ENCODE measurements at regions not wholly inside any gene's neighbourhood (a gene's known extent, or its start where the extent isn't known, plus 50 kb on each side); places are given as distances from the start of the nearest gene placed in this dataset.

GRCh38 chr16:22659933-22660332 lies 149.2 kb downstream of the NPIPB5 start:
- Histone ChIP-seq H3K9ac (no peak overlapping the region), H3K9me3 (no peaks in the 10 kb centered on the region), H3K27ac (ENCODE audit: low read depth in 2 of 2, low read length in 1 of 2) (no peak overlapping the region), H3K9me2 (no peaks in the 10 kb centered on the region), H3K27me3 (ENCODE audit: insufficient read depth) (peaks cover 12% of the 10 kb centered on the region; the same call in 1 of the 2 replicates), H3K4me2 (no peak overlapping the region), H3F3A (replicated peaks; ENCODE audit: insufficient read depth) (peaks cover 3% of the 10 kb centered on the region), H3K4me3 (ENCODE audit: low read depth in 2 of 2, low read length in 1 of 2) (no peak overlapping the region), H3K79me2 (ENCODE audit: insufficient read depth) (no peaks in the 10 kb centered on the region), H4K20me1 (ENCODE audit: insufficient read depth) (no peaks in the 10 kb centered on the region), H3K36me3 (replicated peaks in 1 of 2; ENCODE audit: control insufficient read depth in 1 of 2, insufficient read depth in 2 of 2, low read length in 1 of 2) (no peaks in the 10 kb centered on the region), H2AFZ (ENCODE audit: low read depth) (no peak overlapping the region), H3K4me1 (ENCODE audit: control insufficient read depth in 1 of 2, insufficient read depth in 2 of 2, low read depth in 1 of 2, low read length in 1 of 2) (peaks cover 0 to 6% of the 10 kb centered on the region in 2 experiments; a peak in 1 of 4 replicates)
- 40% methylated on average over 4 of the region's 4 CpGs for WGBS (ENCODE audit: low lambda C conversion rate)
- DNase-seq = no peak
- TF ChIP-seq PBX3 (IDR thresholded peaks at IDR 0.05) (no peak), FOSL2 (IDR thresholded peaks at IDR 0.05; ENCODE audit: borderline replicate concordance, low read depth) (no peak), TAF1 (IDR thresholded peaks at IDR 0.05; ENCODE audit: borderline replicate concordance, low read depth, low read length) (no peak), ZBTB33 (IDR thresholded peaks at IDR 0.05; ENCODE audit: borderline replicate concordance, low read depth) (no peak)
- ChIA-PET POLR2A (no interaction called here), CTCF (no interaction called here)

GRCh38 chr16:22660441-22661160 lies 149.9 kb downstream of the NPIPB5 start:
- Histone ChIP-seq H2AFZ (ENCODE audit: low read depth) (no peak overlapping the region), H3K4me2 (no peak overlapping the region), H3K9me3 (no peaks in the 10 kb centered on the region), H3K27ac (ENCODE audit: low read depth in 2 of 2, low read length in 1 of 2) (no peak overlapping the region), H4K20me1 (ENCODE audit: insufficient read depth) (no peaks in the 10 kb centered on the region), H3K36me3 (replicated peaks in 1 of 2; ENCODE audit: control insufficient read depth in 1 of 2, insufficient read depth in 2 of 2, low read length in 1 of 2) (no peaks in the 10 kb centered on the region), H3K9me2 (no peaks in the 10 kb centered on the region), H3K79me2 (ENCODE audit: insufficient read depth) (no peaks in the 10 kb centered on the region), H3K4me3 (ENCODE audit: low read depth in 2 of 2, low read length in 1 of 2) (no peak overlapping the region), H3K9ac (no peak overlapping the region), H3K4me1 (ENCODE audit: control insufficient read depth in 1 of 2, insufficient read depth in 2 of 2, low read depth in 1 of 2, low read length in 1 of 2) (peaks cover 0 to 6% of the 10 kb centered on the region in 2 experiments; a peak in 1 of 4 replicates), H3K27me3 (ENCODE audit: insufficient read depth) (peaks cover 12% of the 10 kb centered on the region; the same call in 1 of the 2 replicates), H3F3A (replicated peaks; ENCODE audit: insufficient read depth) (peaks cover 3% of the 10 kb centered on the region)
- no peak for DNase-seq
- ChIA-PET CTCF (interaction anchor here (0.9 kb wide), 1 partner anchor 7 kb away, joined by 3 read pairs; no protein-coding TSS in a partner anchor), POLR2A (no interaction called here)
- 42% methylated on average over 5 of the region's 5 CpGs for WGBS (ENCODE audit: low lambda C conversion rate)
- no peak for TF ChIP-seq PBX3 (IDR thresholded peaks at IDR 0.05)
- no peak for TF ChIP-seq SIN3A (IDR thresholded peaks at IDR 0.05; ENCODE audit: borderline replicate concordance, low read depth, low read length)
- no peak for TF ChIP-seq RCOR1 (IDR thresholded peaks at IDR 0.05; ENCODE audit: low read length)
- no peak for TF ChIP-seq RFX5 (IDR thresholded peaks at IDR 0.05; ENCODE audit: low read length)
- no peak for TF ChIP-seq NFIC (IDR thresholded peaks at IDR 0.05; ENCODE audit: borderline replicate concordance)
- no peak for TF ChIP-seq TAF1 (IDR thresholded peaks at IDR 0.05; ENCODE audit: borderline replicate concordance, low read depth, low read length)
- TF ChIP-seq SMC3 (IDR thresholded peaks at IDR 0.05; ENCODE audit: low read depth, low read length) = no peak
- no peak for TF ChIP-seq MAX (IDR thresholded peaks at IDR 0.05; ENCODE audit: low read depth)
- no peak for TF ChIP-seq YY1 (IDR thresholded peaks at IDR 0.05; ENCODE audit: low read depth)
- no peak for TF ChIP-seq USF1 (IDR thresholded peaks at IDR 0.05; ENCODE audit: borderline replicate concordance, low read depth)
- no peak for TF ChIP-seq IRF3 (IDR thresholded peaks at IDR 0.05; ENCODE audit: low read depth, low read length)
- TF ChIP-seq NRF1 (IDR thresholded peaks at IDR 0.05; ENCODE audit: low read depth, low read length) = no peak

All from SK-N-SH (cell line).